Stimulated activated CD8-positive, alpha-beta memory T cell treated with anti-CD3 and anti-CD28 coated beads, Interleukin-2, amount 100 ng/mL, for 48 hours (primary cell): ENCODE measurements at regions not wholly inside any gene's neighbourhood (a gene's known extent, or its start where the extent isn't known, plus 50 kb on each side); places are given as distances from the start of the nearest gene placed in this dataset.
"Not testable (repeated sequence)": the region's sequence is repeated elsewhere in the genome, so short reads cannot be mapped to it uniquely, and the experiment has no call there.

Experiments
- DNase-seq, 2 donors: peaks; one replicate each; pipeline ENCODE4 v3.0.0-alpha.2; 2020; ENCODE audit warnings: low read depth in 2 of 2

DNA sequence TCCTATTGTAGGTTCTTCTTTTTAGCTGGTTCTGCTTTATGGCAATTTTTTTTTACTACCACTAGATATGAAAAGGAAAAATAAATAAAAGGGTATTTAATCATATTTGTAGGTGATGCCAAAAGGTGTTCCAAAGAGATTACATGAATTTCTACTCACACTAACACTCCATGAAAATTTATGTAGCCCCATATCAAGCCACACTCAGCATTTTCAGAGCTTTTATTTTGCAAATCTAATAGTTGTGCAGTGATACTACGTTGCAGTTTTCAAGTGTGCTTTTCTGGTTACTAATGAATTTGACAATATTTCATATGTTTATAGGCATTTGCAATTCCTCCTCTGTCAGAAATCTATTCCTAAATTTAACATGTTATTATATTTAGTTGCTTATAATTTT lies 363.9 kb upstream of the TMEFF2 start:
- no peak for DNase-seq

DNA sequence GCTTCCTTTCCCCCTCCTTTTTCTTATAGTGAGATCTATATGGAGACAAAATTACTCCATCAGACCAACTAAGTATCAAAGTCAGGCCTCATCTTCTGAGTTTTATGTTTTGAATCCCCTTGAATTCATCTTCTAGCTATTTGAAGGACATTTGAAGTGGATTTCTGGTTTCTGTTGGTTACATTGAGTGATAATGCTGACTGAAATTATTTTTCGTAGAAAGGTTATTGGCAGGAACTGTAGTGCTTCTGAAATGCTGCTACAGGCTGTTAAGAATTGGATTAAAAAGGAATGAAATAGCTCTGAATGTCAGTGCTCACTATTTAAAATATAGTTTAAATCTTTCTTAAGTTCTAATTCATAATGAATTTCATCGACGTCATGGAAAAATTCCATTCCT lies 361.0 kb upstream of the TMEFF2 start:
- DNase-seq = no peak

DNA sequence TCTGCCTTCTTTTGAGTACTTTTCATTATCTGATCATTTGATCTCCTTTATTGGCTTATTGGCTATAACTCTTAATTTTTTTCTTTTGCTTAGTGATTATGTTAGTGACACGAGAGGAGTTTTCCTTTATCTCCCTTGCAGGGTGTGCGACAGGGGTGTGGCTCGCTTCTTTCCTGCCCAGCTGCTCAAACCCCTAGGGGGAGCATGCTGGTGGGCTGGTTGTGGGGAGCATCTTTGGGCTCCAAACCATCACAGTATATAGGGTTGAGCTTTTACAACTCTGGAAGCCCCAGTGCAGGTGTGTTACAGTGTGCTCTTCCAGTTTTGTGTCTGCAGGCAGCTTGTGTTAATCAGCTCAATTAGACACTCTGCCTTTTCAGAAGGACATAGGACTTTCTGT lies 357.0 kb upstream of the TMEFF2 start:
- DNase-seq = no peak

DNA sequence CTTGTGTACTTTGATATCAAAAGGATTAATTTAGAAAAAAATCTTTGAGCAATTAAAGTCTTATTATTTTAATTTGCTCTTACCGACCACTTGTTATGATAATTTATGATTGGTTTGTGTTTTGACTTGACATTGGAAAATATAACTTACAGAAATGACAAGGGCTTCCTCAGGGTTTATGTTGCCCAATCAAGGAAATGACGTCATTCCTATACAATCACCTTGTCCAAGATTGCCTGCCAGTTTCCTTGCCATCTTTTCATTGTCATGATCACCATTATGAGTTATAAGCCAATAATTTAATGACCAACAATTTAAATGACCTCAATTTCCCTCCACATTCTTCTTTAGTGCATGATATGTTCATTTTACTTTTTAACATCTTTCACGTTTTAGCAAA lies 351.8 kb upstream of the TMEFF2 start:
- DNase-seq = no peak

DNA sequence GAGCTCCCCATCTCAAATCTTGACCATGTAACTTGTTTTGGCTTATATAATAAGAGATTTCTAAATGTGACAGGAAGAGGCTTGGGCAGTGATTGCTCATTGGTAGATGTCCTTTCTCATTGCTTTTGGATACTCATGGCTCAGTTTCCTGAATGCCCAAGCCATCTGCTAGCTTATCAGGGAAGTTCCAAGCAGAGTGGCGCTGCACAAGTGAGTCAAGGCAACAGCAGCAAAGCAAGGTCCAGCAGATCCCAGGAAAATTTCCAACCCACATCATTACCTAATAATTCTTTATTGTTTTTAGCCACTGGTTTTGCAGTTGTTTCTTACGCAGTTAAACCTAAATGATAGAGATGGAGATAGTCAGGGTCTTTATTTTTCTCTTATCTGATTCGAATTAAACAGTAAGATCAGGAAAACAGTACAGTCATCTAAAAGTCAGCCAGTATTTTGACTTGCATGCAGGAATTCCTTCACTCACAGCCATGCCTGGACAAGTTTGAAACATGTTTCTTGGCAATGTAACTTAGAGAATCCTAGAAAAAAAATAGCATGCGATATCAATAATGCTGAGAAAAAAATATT lies 349.7 kb upstream of the TMEFF2 start:
- DNase-seq = no peak

DNA sequence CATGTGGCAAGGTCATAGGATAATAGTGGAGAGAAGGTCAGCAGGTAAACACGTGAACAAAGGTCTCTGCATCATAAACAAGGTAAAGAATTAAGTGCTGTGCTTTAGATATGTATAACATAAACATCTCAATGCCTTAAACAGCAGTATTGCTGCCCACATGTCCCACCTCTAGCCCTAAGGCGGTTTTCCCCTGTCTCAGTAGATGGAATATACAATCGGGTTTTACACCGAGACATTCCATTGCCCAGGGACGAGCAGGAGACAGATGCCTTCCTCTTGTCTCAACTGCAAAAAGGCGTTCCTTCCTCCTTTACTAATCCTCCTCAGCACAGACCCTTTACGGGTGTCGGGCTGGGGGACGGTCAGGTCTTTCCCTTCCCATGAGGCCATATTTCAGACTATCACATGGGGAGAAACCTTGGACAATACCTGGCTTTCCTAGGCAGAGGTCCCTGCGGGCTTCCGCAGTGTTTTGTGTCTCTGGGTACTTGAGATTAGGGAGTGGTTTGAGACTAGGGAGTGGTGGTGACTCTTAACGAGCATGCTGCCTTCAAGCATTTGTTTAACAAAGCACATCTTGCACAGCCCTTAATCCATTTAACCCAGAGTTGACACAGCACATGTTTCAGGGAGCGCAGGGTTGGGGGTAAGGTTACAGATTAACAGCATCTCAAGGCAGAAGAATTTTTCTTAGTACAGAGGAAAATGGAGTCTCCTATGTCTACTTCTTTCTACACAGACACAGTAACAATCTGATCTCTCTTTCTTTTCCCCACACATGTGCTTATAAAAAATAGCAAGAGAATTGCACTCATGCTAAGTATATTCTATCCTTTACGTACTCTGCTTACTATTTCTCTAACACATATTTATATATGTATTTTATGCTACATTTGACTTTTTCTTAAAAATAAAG lies 347.7 kb upstream of the TMEFF2 start:
- not testable (repeated sequence) for DNase-seq

DNA sequence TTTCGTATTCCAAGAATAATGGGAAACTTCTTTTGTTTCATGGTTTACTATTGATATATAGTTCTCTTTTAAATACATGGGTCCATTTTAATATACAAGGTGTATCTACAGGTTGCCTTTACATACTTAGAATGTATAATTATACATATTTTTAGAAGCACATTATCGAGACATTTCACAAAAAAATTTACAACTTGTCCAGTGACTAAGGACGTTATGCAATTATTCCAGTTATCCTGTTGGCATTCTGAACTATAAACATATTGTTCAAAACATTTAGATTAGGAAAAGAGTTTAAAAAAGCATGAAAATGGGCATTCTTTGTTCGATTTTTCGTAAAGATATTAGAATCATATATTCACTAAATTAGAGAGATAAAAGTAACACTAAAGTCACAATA lies 344.6 kb upstream of the TMEFF2 start:
- DNase-seq = no peak

DNA sequence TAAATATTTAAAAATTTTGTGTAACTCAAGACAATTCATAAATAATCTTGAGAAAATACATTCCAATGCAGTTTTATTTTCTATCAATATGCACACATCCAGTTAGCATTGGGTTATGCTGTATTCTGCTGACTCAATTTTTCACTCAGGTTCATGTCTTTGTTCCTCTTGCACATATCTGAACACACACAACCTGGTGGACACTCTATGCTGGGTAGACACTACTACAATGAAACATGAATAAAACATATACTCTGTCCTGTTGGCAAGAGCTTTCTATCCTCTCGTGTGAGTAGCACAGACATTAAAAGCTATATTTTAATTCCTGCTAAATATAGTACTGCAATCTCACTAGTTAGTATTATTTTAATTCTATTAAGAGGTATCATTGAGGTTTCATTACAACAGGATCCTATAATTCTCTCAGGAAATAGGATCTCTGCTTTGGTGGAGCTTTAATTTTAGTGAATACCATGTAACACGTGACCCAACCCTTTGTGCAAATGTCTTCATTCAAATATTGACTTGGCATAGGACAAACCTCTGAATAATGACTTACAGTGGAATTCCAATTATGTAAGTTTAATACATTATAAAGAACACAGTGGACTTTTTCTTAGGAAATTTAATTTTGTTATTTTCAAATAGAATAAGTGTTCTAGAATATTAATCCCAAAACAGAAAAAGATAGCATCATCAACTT lies 342.3 kb upstream of the TMEFF2 start:
- no peak for DNase-seq

DNA sequence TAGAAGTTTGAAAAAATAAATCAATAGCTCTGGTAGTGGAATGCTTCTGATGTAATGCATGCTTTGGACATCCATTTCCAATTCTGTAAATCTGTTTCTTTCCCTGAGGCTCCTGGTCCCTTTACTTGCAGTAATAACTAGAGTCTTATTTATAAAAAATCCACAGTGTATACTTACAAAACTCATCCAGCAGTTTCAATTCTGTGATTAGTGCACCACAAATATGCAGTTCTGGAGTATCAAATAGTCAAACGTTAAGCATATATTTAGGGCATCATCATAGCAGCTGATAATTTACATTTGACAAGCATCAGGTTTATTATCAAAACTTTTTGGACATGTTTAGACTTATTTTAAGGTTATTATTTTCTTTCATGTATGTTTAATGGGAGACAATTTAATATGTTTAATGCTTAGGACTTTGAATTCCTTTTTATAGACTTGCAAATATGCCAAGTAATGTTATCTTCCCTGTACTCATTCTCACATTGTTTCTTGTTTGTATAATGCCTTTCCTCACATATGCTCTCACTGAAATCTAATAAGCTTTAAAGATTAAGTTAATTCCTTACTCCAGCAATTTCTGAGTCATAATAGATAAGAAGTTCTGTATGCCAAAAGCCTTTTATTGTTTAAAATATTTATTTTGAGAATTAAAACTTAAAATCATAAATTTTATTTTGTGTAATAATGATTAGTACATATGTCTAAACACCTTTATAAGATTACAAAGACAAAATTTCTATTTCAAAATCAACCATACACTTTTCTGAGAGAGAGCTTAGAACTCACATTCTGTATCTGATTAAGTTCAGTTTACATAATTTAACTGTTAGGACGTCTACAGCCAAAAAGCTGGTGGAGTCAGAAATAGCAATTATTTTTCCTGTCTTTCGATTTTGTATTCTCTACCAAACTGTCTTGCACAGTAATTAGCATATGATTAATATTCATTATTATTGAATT lies 341.5 kb upstream of the TMEFF2 start:
- DNase-seq = no peak

DNA sequence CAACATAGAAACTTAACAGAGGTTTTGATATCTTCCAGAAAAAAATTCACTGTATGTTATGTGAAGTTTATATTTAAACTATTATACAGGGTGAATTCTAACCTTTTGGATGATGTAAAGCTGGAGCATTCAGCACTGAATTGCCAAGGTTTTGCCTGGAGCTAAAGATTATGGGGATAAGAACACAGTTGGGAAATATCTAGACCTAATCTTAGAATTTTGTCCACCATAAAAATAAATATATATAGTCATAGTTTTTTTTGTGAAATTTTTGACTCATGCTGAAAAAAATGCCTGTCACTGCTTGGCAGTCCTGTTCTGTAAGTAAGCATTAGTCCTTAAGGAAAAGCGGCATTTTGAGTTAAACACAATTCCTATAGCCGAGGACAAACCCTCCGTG lies 339.3 kb upstream of the TMEFF2 start:
- DNase-seq = no peak

DNA sequence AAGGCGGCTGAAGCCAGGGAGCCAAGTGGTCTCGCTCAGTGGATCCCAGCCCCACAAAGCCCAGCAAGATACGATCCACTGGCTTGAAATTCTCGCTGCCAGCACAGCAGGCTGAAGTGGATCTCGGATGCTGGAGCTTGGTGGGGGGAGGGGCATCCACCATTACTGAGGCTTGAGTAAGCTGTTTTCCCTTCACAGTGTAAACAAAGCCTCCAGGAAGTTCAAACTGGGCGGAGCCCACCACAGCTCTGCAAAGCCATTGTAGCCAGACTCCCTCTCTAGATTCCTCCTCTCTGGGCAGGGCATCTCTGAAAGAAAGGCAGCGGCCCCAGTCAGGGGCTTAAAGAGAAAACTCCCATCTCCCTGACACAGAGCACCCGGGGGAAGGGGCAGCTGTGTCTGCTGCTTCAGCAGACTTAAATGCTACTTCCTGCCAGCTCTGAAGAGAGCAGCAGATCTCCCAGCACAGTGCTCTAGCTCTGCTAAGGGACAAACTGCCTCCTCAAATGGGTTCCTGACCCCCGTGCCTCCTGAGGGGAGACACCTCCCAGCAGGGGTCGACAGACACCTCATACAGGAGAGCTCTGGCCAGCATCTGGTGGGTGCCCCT lies 330.0 kb upstream of the TMEFF2 start:
- DNase-seq = not testable (repeated sequence)

DNA sequence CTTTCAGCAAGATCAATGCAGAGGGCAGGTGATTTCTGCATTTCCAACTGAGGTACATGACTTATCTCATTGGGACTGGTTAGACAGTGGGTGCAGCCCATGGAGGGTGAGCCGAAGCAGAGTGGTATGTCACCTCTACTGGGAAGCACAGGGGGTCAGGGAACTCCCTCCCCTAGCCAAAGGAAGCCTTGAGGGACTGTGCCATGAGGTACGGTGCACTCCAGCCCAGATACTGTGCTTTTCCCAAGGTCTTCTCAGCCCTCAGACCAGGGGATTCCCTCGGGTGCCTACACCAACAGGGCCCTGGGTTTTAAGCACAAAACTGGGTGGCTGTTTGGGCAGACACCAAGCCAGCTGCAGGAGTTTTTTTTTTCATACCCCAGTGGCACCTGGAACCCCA lies 329.5 kb upstream of the TMEFF2 start:
- DNase-seq = not testable (repeated sequence)

DNA sequence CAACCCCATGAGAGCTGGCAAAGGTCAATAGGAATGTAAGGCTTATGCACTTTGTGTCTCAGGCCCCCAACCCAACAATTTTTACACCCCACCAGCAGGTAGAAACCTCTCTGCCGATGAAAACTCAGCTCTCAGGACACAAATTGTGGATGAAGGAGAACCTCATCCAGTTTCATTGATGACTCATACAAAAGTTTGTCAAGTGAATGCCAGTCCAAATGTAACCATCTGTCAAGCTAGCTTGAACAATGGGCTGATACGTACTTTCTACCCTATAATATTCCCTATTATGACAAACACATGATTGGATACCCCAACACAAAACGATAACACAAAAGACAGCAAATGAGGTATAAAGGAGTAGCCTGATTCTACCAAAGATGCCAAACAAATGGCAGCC lies 321.2 kb upstream of the TMEFF2 start:
- no peak for DNase-seq

DNA sequence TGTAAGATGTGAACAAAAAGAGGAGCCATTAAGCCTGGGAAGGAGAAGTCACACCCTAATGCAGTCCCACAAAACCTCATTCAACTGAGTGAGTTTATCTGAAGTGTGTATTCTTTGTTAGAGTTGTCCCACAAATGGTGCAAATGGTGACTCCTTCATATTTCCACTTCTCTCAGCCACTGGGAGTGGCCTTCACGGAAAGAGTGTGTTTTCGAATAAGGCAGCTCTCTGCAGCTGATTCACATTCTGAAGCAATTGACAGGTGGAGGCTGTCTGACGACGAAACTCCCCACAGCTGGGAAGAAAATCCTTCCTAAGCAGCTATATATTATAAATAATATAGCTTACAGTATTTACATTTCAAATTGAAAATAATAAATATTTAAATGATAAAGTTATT lies 318.8 kb upstream of the TMEFF2 start:
- DNase-seq = no peak

DNA sequence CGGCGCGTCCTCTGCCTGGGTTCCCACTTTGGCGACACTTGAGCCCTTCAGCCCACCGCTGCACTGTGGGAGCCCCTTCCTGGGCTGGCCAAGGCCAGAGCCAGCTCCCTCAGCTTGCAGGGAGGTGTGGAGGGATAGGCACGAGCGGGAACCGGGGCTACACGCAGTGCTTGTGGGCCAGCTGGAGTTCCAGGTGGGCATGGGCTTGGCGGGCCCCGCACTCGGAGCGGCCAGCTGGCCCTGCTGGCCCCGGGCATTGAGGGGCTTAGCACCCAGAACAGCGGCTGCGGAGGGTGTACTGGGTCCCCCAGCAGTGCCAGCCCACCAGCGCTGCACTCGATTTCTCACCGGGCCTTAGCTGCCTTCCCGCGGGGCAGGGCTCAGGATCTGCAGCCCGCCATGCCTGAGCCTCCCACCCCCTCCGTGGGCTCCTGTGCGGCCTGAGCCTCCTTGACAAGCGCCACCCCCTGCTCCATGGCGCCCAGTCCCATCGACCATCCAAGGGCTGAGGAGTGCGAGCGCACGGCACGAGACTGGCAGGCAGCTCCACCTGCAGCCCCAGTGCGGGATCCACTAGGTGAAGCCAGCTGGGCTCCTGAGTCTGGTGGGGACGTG lies 313.2 kb upstream of the TMEFF2 start:
- not testable (repeated sequence) for DNase-seq

DNA sequence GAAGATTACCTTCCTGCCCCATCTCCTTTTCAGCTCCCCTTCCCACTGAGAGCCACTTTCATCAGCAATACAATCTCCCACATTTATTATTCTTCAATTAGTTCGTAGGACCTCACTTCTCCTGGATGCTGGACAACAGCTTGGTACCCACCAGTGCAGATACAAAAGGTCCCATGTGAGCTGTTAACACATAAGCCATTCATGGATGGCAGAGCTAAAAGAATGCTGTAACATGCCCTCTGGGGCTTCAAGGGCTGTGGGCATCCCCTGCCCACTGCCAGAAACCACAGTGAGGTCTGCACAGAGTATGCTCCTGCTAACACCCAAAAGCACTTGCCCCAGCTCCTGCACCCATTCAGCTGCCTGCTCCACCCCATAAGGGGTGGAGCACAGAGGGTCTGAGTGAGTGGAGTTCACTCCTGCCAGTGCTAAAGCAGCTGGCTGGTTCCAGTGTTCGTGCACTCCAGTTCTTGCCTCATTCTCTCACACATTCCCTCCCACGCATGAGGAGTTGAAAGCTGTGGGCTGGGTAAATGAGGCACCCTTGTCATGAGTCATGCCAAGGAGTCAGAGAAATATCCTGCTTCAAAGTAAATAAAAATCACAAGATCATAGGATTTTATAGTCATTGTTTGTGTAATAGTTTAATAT lies 305.9 kb upstream of the TMEFF2 start:
- DNase-seq = peak in 1 of 2 donors; percentile 4

DNA sequence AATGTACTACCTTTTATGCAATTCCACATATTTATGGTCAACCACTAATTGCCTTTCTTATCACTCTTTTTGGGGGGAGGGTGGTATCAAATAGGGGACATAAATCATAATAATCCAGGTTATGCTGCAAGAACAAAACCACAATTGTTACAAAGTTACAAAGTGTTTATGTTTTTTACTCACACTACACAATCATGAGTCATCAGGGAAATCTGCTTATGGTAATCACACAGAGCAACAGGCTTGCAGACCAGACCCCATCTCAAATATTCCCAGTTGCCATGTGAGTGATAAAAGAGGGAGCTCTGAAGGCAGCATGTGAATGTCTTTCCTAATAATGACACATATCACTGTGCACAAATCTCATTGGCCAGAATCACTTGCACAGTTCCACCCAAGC lies 304.7 kb upstream of the TMEFF2 start:
- DNase-seq = no peak

DNA sequence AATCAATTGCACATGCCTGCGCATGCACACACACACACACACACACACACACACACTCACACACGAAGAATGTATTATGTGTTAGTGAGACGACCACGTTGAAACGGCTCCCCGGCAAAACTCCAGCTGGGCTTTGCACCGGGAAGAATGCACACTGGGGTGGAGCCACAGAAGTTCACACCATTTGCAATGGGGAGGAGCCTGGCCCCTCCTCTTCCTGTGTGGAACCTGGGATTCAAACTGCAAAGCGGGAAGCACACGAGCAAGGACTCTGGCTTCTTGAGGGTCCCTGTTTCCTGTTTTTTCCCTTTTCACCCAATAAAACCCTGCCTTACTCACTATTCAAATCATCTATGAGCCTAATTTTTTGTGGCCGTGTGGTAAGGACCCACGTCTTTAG lies 304.0 kb upstream of the TMEFF2 start:
- DNase-seq = no peak

DNA sequence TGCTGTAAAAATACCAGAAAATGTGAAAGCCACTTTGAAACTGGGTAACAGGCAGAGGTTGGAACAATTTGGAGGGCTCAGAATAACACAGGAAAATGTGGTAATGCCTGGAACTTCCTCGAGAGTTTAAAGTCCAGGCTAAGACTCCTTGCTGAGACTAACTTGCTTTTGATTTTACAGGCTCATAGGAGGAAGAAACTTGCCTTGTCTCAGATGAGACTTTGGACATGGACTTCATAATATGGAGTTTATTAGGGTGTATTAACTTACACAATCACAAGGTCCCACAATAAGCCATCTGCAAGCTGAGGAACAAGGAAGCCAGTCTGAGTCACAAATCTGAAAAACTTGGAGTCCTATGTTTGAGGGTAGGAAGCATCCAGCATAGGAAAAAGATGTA lies 293.4 kb upstream of the TMEFF2 start:
- DNase-seq = not testable (repeated sequence)

DNA sequence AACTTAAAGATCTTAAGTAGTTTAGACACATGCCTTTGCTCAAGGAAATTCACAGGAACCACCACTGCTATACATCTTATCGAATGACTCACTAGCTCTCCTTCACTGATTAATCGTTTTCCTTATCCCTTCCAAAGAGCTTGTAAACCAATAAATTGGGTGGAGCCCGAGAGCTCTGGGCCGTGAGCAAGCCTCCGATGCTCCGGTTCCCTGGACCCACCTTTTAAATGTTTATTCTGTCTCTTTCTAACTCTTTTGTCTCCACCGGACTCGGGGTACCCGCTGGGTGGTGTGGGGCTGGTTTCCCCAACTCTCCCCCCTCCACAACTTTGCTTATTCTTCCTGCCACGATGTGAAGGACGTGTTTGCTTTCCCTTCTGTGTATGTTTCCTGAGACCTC lies 292.9 kb upstream of the TMEFF2 start:
- DNase-seq = no peak
